WI38 (cell line): ENCODE measurements at regions not wholly inside any gene's neighbourhood (a gene's known extent, or its start where the extent isn't known, plus 50 kb on each side); places are given as distances from the start of the nearest gene placed in this dataset.

ENCODE experiments used
- H3K4me3 ChIP-seq: 2 replicates; pipeline ENCODE4 v1.5.1; 2011; ENCODE audit warnings: low read depth, mild to moderate bottlenecking, control low read depth, low read length
- CTCF ChIP-seq: IDR thresholded peaks from 2 replicates; pipeline ENCODE4 v1.5.1; 2012; ENCODE audit warnings: low read depth, mild to moderate bottlenecking, control low read depth, low read length

- no peak for TF ChIP-seq CTCF
- no peak overlapping the region for H3K4me3 ChIP-seq
Measured at GRCh38 chr10:105674448-105674847, 1033.4 kb downstream of the SORCS3 start.

GRCh38 chr10:105658696-105659095 lies 1017.6 kb downstream of the SORCS3 start:
- no peak overlapping the region for H3K4me3 ChIP-seq
- TF ChIP-seq CTCF: no peak

- no peak overlapping the region for H3K4me3 ChIP-seq
- TF ChIP-seq CTCF: no peak
Measured at GRCh38 chr10:105656856-105657255, 1015.8 kb downstream of the SORCS3 start.

- TF ChIP-seq CTCF: no peak
- H3K4me3 ChIP-seq: no peak overlapping the region
Measured at GRCh38 chr10:105650306-105650705, 1009.2 kb downstream of the SORCS3 start.

- no peak for TF ChIP-seq CTCF
- H3K4me3 ChIP-seq: no peak overlapping the region
Measured at GRCh38 chr10:105647354-105647753, 1006.3 kb downstream of the SORCS3 start.

- no peak for TF ChIP-seq CTCF
- no peak overlapping the region for H3K4me3 ChIP-seq
Measured at GRCh38 chr10:105644978-105645377, 1003.9 kb downstream of the SORCS3 start.

- no peak for TF ChIP-seq CTCF
- no peak overlapping the region for H3K4me3 ChIP-seq
Measured at GRCh38 chr10:105644559-105644958, 1003.5 kb downstream of the SORCS3 start.

- no peak overlapping the region for H3K4me3 ChIP-seq
- TF ChIP-seq CTCF: no peak
Measured at GRCh38 chr10:105644091-105644490, 1003.0 kb downstream of the SORCS3 start.
